OCI-LY3 (cell line): ENCODE measurements at regions not wholly inside any gene's neighbourhood (a gene's known extent, or its start where the extent isn't known, plus 50 kb on each side); places are given as distances from the start of the nearest gene placed in this dataset.

Experiments used
- CTCF ChIP-seq: fragments of 200-600, 300-600 bp; sonication (generic); IDR thresholded peaks from 2 replicates; pipeline ENCODE4 v1.5.1; 2014; ENCODE audit warnings: antibody characterized with exemption, low read length, low read depth
- EZH2phosphoT487 ChIP-seq: fragments of 200-600 bp; shearing (Covaris generic); IDR thresholded peaks from 2 replicates; pipeline ENCODE4 v1.6.1; 2018; ENCODE audit warnings: antibody characterized with exemption, mixed run types, low read depth

DNA sequence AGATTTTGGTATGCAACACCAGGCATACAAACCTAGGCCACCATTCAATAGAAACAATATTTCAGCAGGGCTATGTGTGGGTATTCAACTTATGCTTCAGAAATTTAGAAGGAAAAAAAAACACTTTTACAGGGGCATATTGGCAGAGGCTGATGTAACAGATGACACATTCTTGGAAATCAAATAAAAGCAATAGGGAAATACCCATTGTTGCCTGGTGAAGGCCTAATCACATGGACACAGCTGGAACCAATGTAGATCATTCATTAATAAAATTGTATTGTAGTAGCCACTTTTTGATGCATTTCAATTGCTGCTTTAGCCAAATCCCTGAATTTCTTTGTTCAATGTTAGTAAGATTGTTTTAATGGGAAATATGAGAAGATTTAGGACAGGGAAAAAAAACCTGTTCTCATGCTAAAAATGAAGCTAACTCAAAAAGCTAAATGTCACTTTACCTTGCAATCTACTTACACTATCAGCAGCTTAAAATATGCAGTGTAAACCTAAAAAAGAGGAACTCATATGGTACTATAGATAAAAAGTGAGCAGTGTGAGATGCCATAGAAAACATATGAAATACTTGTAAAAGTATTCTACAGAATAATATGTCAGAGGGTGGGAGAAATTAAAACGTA is 289.4 kb downstream of the ZEB2 start:
- TF ChIP-seq CTCF (no peak), EZH2phosphoT487 (no peak)
